A549 (cell line): ENCODE measurements at regions not wholly inside any gene's neighbourhood (a gene's known extent, or its start where the extent isn't known, plus 50 kb on each side); places are given as distances from the start of the nearest gene placed in this dataset.

Source experiments
- ATAC-seq, 2 experiments: fragments of 200-7000 bp in 1 of 2; fragments of >200 bp in 1 of 2; cut with Nextera tagmentation in 1 of 2; cut with Tn5 transposase in 1 of 2; 3 replicates each; pipeline versions ENCODE4 v1.8.0 to v1.9.1; 2018 to 2020; ENCODE audit warnings: mild to moderate bottlenecking in 1 of 2, moderate library complexity in 1 of 2
- CTCF ChIA-PET: fragments of 300-600 bp; sonication (Branson Sonifier 250); formaldehyde crosslinking; extraction: SDS; loops from one replicate; lab custom pipeline; 2021; ENCODE audit warnings: antibody characterized with exemption, inconsistent platforms; lab: Yijun Ruan, JAX
- POLR2A ChIA-PET: fragments of 350-600 bp; formaldehyde crosslinking; extraction: SDS; loops from one replicate; lab custom pipeline; 2021; ENCODE audit warnings: antibody characterized with exemption, inconsistent platforms; lab: Yijun Ruan, JAX
- DNase-seq, 2 experiments: peaks; one replicate each; pipeline versions ENCODE4 v3.0.0 to v3.0.0-alpha.2; 2011 to 2016; ENCODE audit warnings: low read depth in 1 of 2, low spot score in 1 of 2
- FAIRE-seq: peaks from 2 replicates; lab custom pipeline; 2011; peaks lifted over from hg19 to GRCh38; lab: Jason Lieb, UNC
- H3K27ac ChIP-seq, 2 experiments: fragments of >200 bp; sonication (Bioruptor Twin); formaldehyde crosslinking; 3 replicates each; pipeline ENCODE4 v1.5.1; 2016 to 2017
- H3K4me1 ChIP-seq: fragments of >200 bp; sonication (Bioruptor Twin); formaldehyde crosslinking; 3 replicates; pipeline ENCODE4 v1.6.1; 2016
- H3K4me2 ChIP-seq: fragments of >200 bp; sonication (Bioruptor Twin); formaldehyde crosslinking; 3 replicates; pipeline ENCODE4 v1.6.1; 2016
- H3K4me3 ChIP-seq: fragments of >200 bp; sonication (Bioruptor Twin); formaldehyde crosslinking; 3 replicates; pipeline ENCODE4 v1.5.1; 2016
- H3K9me3 ChIP-seq: fragments of >200 bp; sonication (Bioruptor Twin); formaldehyde crosslinking; 3 replicates; pipeline ENCODE4 v1.6.1; 2016
- ATOH8 ChIP-seq: fragments of 250-450 bp; sonication (Bioruptor Pico); IDR thresholded peaks from 2 replicates; pipeline ENCODE4 v1.5.0; 2020; ENCODE audit warnings: low read depth, mild to moderate bottlenecking, moderate library complexity
- BHLHE40 ChIP-seq: IDR thresholded peaks from 2 replicates; pipeline ENCODE4 v1.6.1; 2012; ENCODE audit warnings: low read depth, low read length, inconsistent platforms
- CBX2 ChIP-seq: fragments of 200-600 bp; sonication (generic); IDR thresholded peaks from 2 replicates; pipeline ENCODE4 v1.6.1; 2016; ENCODE audit warnings: low read depth, mild to moderate bottlenecking, borderline replicate concordance
- CBX8 ChIP-seq: fragments of 200-600 bp; sonication (generic); IDR thresholded peaks from 2 replicates; pipeline ENCODE4 v1.6.1; 2016
- CEBPB ChIP-seq, 2 experiments: fragments of >200 bp in 1 of 2; sonication (Bioruptor Twin) in 1 of 2; formaldehyde crosslinking in 1 of 2; IDR thresholded peaks; 2 replicates each; pipeline ENCODE4 v1.6.1; 2012 to 2016
- CHD2 ChIP-seq: fragments of 150-350 bp; IDR thresholded peaks from 2 replicates; pipeline ENCODE4 v1.6.1; 2014; ENCODE audit warnings: low read length; ENCODE audit not compliant: partially characterized antibody
- EHF ChIP-seq: fragments of 250-450 bp; sonication (Bioruptor Pico); IDR thresholded peaks from 2 replicates; pipeline ENCODE4 v1.5.0; 2020; ENCODE audit warnings: mild to moderate bottlenecking
- EHMT2 ChIP-seq: fragments of 200-600 bp; sonication (generic); IDR thresholded peaks from 2 replicates; pipeline ENCODE4 v1.6.1; 2016; ENCODE audit warnings: antibody characterized with exemption, low read depth, mild to moderate bottlenecking, moderate library complexity
- HEYL ChIP-seq: fragments of 250-450 bp; sonication (Bioruptor Pico); IDR thresholded peaks from 2 replicates; pipeline ENCODE4 v1.8.0; 2021; ENCODE audit warnings: mild to moderate bottlenecking, moderate library complexity
- HMGXB4 ChIP-seq: fragments of 250-450 bp; sonication (Bioruptor Pico); IDR thresholded peaks from 2 replicates; pipeline ENCODE4 v1.5.0; 2021; ENCODE audit warnings: mild to moderate bottlenecking, moderate library complexity, borderline replicate concordance
- HOXB13 ChIP-seq: fragments of 250-450 bp; sonication (Bioruptor Pico); IDR thresholded peaks from 2 replicates; pipeline ENCODE4 v1.5.0; 2020; ENCODE audit warnings: low read depth, mild to moderate bottlenecking, moderate library complexity
- HOXB5 ChIP-seq: fragments of 250-450 bp; sonication (Bioruptor Pico); IDR thresholded peaks from 2 replicates; pipeline ENCODE4 v1.5.0; 2020; ENCODE audit warnings: mild to moderate bottlenecking, moderate library complexity
- JUN ChIP-seq, 2 experiments: fragments of >200 bp; sonication (Bioruptor Twin); formaldehyde crosslinking; IDR thresholded peaks; 2 replicates in 1 of 2; 3 replicates in 1 of 2; pipeline ENCODE4 v1.6.1; 2016 to 2017
- KDM1A ChIP-seq: fragments of 200-600 bp; sonication (generic); IDR thresholded peaks from 2 replicates; pipeline ENCODE4 v1.6.1; 2016; ENCODE audit warnings: low read depth, mild to moderate bottlenecking
- MAFK ChIP-seq: fragments of 450-650 bp; IDR thresholded peaks from 2 replicates; pipeline ENCODE4 v1.6.1; 2014; ENCODE audit not compliant: partially characterized antibody
- NFE2L2 ChIP-seq: fragments of 150-350 bp; conservative IDR thresholded peaks from 2 replicates; pipeline ENCODE4 v1.6.1; 2014; ENCODE audit warnings: low read length
- NPAS2 ChIP-seq: fragments of 250-450 bp; sonication (Bioruptor Pico); IDR thresholded peaks from 2 replicates; pipeline ENCODE4 v1.8.0; 2022; ENCODE audit warnings: mild to moderate bottlenecking, moderate library complexity, borderline replicate concordance
- PHF8 ChIP-seq: fragments of 200-600 bp; sonication (generic); IDR thresholded peaks from 2 replicates; pipeline ENCODE4 v1.6.1; 2016; ENCODE audit warnings: low read depth, mild to moderate bottlenecking, antibody characterized with exemption, moderate library complexity, borderline replicate concordance
- POLR2A ChIP-seq: IDR thresholded peaks from 2 replicates; pipeline ENCODE4 v1.6.1; 2012; ENCODE audit warnings: mild to moderate bottlenecking, low read length
- RAD21 ChIP-seq, 2 experiments: fragments of >200 bp in 1 of 2; sonication (Bioruptor Twin) in 1 of 2; formaldehyde crosslinking in 1 of 2; IDR thresholded peaks in 1 of 2; conservative IDR thresholded peaks in 1 of 2; 2 replicates in 1 of 2; 3 replicates in 1 of 2; pipeline ENCODE4 v1.6.1; 2012 to 2018; ENCODE audit warnings: inconsistent platforms in 1 of 2
- REST ChIP-seq: fragments of 200-600 bp; sonication (generic); IDR thresholded peaks from 2 replicates; pipeline ENCODE4 v1.6.1; 2016; ENCODE audit warnings: antibody characterized with exemption, mild to moderate bottlenecking, moderate library complexity
- RFX5 ChIP-seq: fragments of 450-650 bp; IDR thresholded peaks from 2 replicates; pipeline ENCODE4 v1.7.1; 2014; ENCODE audit warnings: antibody characterized with exemption, mild to moderate bottlenecking, moderate library complexity
- RNF2 ChIP-seq: fragments of 200-600 bp; sonication (generic); IDR thresholded peaks from 2 replicates; pipeline ENCODE4 v1.6.1; 2016; ENCODE audit warnings: low read depth, mild to moderate bottlenecking, antibody characterized with exemption, moderate library complexity, borderline replicate concordance
- ZFP36 ChIP-seq: fragments of 450-650 bp; IDR thresholded peaks from 2 replicates; pipeline ENCODE4 v1.6.1; 2014; ENCODE audit warnings: borderline replicate concordance; ENCODE audit not compliant: partially characterized antibody
- WGBS: methylation state at CpG from one replicate; pipeline ENCODE4 v1.1.6; 2017; ENCODE audit errors: missing lambda C conversion rate; 5-methylcytosine and 5-hydroxymethylcytosine counted together

- ChIA-PET POLR2A (no interaction called here), CTCF (no interaction called here)
- no peak overlapping the region for H3K27ac ChIP-seq
- H3K4me1 ChIP-seq: 0 out of 3 replicates have a peak, but pooled peaks cover 6% of the 10 kb centered on the region
- DNase-seq: no peak
- TF ChIP-seq HOXB13 (CRISPR knock-in tag) (no peak), CBX2 (no peak), MAFK (no peak), HEYL (CRISPR knock-in tag) (no peak), NPAS2 (CRISPR knock-in tag) (no peak), HMGXB4 (CRISPR knock-in tag) (no peak)
- TF ChIP-seq, all 56 proteins: peak for 0
- no peaks in the 10 kb centered on the region for H3K9me3 ChIP-seq
- no peak for ATAC-seq
- FAIRE-seq: no peak
- H3K4me2 ChIP-seq: 0 out of 3 replicates have a peak overlapping the region, but pooled peaks have one; percentile 5
- no peak overlapping the region for H3K4me3 ChIP-seq
- WGBS: 20% methylated on average over 4 of the region's 4 CpGs
Observed at GRCh38 chr1:75074831-75075395, 59.3 kb upstream of the LHX8 start.

GRCh38 chr1:75079538-75080290 lies 54.5 kb upstream of the LHX8 start:
- whole genome bisulfite sequencing: 36% methylated on average over 4 of the region's 4 CpGs
- DNase-seq (no peak), FAIRE-seq (no peak), ATAC-seq (no peak)
- Histone ChIP-seq H3K27ac (no peak overlapping the region), H3K4me3 (no peak overlapping the region), H3K4me2 (peak overlapping the region; percentile 20; the same call in 1 of the 3 replicates)
- POLR2A ChIA-PET: no interaction called here
- TF ChIP-seq ZFP36: no peak
- no peak for TF ChIP-seq EHF (CRISPR knock-in tag)
- no peak for TF ChIP-seq HOXB5 (CRISPR knock-in tag)
- TF ChIP-seq CEBPB (IDR thresholded peaks at IDR 0.05): no peak
- no peak for TF ChIP-seq KDM1A
- no peak for TF ChIP-seq BHLHE40
- no peak for TF ChIP-seq MAFK
- TF ChIP-seq JUN (IDR thresholded peaks at IDR 0.05): no peak
- TF ChIP-seq RFX5: no peak
- no peak for TF ChIP-seq PHF8
- TF ChIP-seq NFE2L2: no peak
- TF ChIP-seq CHD2: no peak
- no peak for TF ChIP-seq POLR2A
- TF ChIP-seq ATOH8: no peak
- TF ChIP-seq RNF2: no peak
- no peak for TF ChIP-seq EHMT2
- TF ChIP-seq REST: no peak
- TF ChIP-seq RAD21 (conservative IDR thresholded peaks at IDR 0.05 in 1 of 2, IDR thresholded peaks at IDR 0.05 in 1 of 2): no peak
- no peak for TF ChIP-seq CBX8
- TF ChIP-seq, all 56 proteins: peak for 0
- Histone ChIP-seq H3K9me3 (no peaks in the 10 kb centered on the region), H3K4me1 (peaks cover 13% of the 10 kb centered on the region; the same call in 2 of the 3 replicates)
- CTCF ChIA-PET: no interaction called here
